Activated CD8-positive, alpha-beta T cell treated with anti-CD3 and anti-CD28 coated beads for 36 hours (primary cell): ENCODE measurements at regions not wholly inside any gene's neighbourhood (a gene's known extent, or its start where the extent isn't known, plus 50 kb on each side); places are given as distances from the start of the nearest gene placed in this dataset.

ENCODE experiments used
- ATAC-seq: fragments of 200-7000 bp; cut with Tn5 transposase; one replicate; pipeline ENCODE4 v1.10.0; 2021; ENCODE audit warnings: mild to moderate bottlenecking, moderate library complexity
- CTCF ChIA-PET: fragments of 350-600 bp; sonication (Branson Sonifier 250); formaldehyde crosslinking; loops from one replicate; lab custom pipeline; 2021; ENCODE audit warnings: antibody characterized with exemption; lab: Charles Lee
- POLR2A ChIA-PET: fragments of 350-600 bp; sonication (Branson Sonifier 250); formaldehyde crosslinking; loops from one replicate; lab custom pipeline; 2021; ENCODE audit warnings: antibody characterized with exemption; lab: Charles Lee
- DNase-seq: peaks from one replicate; pipeline ENCODE4 v3.0.0-alpha.2; 2020
- H3K27ac Mint-ChIP-seq: one replicate; pipeline ENCODE4 v1.8.0; 2021; ENCODE audit warnings: mild to moderate bottlenecking, mixed read lengths
- H3K27me3 Mint-ChIP-seq: one replicate; pipeline ENCODE4 v1.8.0; 2021; ENCODE audit warnings: mixed read lengths
- H3K36me3 Mint-ChIP-seq: one replicate; pipeline ENCODE4 v1.8.0; 2021; ENCODE audit warnings: low read depth, mixed read lengths
- H3K4me1 Mint-ChIP-seq: one replicate; pipeline ENCODE4 v1.8.0; 2021; ENCODE audit warnings: low read depth, mixed read lengths
- H3K4me3 Mint-ChIP-seq: one replicate; pipeline ENCODE4 v1.8.0; 2021; ENCODE audit warnings: mild to moderate bottlenecking, moderate library complexity, mixed read lengths
- H3K9me3 Mint-ChIP-seq: one replicate; pipeline ENCODE4 v1.8.0; 2021; ENCODE audit warnings: mixed read lengths
- intact Hi-C: fragments of 100-400 bp; cut with micrococcal nuclease; formaldehyde crosslinking; loops from one replicate; pipeline ENCODE4 v1.10.0; 2022
- TF ChIP-seq, protein P1 (sequence below): fragments of 200-600 bp; IDR thresholded peaks from one replicate; pipeline ENCODE4 v1.8.0; 2022; ENCODE audit warnings: antibody characterized with exemption, mild to moderate bottlenecking

- Mint-ChIP-seq H3K4me1 (no peaks in the 10 kb centered on the region), H3K27me3 (no peaks in the 10 kb centered on the region), H3K9me3 (no peaks in the 10 kb centered on the region), H3K27ac (no peak overlapping the region), H3K4me3 (no peak overlapping the region), H3K36me3 (no peaks in the 10 kb centered on the region)
- intact Hi-C loops, result no loop called here
- CTCF ChIA-PET, result no interaction called here
- DNase-seq (no peak), ATAC-seq (no peak)
- TF ChIP-seq, protein P1, sequence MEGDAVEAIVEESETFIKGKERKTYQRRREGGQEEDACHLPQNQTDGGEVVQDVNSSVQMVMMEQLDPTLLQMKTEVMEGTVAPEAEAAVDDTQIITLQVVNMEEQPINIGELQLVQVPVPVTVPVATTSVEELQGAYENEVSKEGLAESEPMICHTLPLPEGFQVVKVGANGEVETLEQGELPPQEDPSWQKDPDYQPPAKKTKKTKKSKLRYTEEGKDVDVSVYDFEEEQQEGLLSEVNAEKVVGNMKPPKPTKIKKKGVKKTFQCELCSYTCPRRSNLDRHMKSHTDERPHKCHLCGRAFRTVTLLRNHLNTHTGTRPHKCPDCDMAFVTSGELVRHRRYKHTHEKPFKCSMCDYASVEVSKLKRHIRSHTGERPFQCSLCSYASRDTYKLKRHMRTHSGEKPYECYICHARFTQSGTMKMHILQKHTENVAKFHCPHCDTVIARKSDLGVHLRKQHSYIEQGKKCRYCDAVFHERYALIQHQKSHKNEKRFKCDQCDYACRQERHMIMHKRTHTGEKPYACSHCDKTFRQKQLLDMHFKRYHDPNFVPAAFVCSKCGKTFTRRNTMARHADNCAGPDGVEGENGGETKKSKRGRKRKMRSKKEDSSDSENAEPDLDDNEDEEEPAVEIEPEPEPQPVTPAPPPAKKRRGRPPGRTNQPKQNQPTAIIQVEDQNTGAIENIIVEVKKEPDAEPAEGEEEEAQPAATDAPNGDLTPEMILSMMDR, result no peak
- POLR2A ChIA-PET, result no interaction called here
Observed at GRCh38 chr1:90358448-90358847, 358.7 kb downstream of the BARHL2 start.

DNA sequence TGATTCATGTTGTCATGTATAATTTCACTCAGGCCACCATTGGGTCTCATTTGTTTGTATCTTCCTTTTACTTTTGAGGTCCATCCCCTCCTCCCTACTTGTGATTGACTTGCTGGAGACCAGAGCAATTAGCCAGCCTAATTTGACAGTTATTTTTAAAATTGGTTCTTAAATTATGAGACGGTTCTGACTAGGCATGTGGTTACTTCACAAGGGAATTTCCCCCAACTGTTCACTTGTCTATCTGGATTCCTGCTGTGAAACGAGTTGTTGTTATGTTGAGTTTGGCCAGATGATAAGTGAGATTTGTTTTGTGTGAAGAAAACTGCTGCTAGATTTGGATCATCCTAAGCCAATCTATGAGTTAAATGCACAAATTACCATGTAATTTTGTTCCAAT is 359.1 kb downstream of the BARHL2 start:
- no peak for DNase-seq

DNA sequence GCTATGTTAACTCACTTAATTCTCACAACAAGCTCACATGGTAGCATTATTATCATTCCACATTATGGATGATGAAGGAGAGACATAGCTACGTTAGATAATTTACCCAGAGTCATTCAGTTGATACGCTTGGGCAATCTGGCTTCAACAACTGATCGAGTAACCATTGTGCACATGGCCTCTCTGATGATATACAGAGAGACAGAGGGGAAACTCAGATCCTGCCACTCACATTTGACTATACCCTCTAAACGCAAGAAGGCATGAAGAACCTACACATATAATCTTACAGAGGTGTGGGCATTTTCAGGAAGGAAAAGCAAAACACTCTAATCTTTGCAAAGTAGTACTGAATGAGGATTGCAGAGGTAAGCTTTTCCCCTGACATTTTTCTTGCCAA is 360.1 kb downstream of the BARHL2 start:
- ChIA-PET POLR2A (interaction anchor here (0.6 kb wide), 1 partner anchor 24 kb away, joined by 3 read pairs; no protein-coding TSS in a partner anchor), CTCF (no interaction called here)
- Mint-ChIP-seq H3K4me3 (no peak overlapping the region), H3K27ac (no peak overlapping the region), H3K4me1 (no peaks in the 10 kb centered on the region), H3K36me3 (no peaks in the 10 kb centered on the region), H3K9me3 (no peaks in the 10 kb centered on the region), H3K27me3 (peaks cover 2% of the 10 kb centered on the region)
- DNase-seq (no peak), ATAC-seq (no peak)
- TF ChIP-seq, protein P1, result no peak
- intact Hi-C loops, result no loop called here

More for the DNA sequence above, 359.1 kb downstream of the BARHL2 start:
- TF ChIP-seq, protein P1, result no peak
- H3K9me3 Mint-ChIP-seq, result no peaks in the 10 kb centered on the region
- no peak overlapping the region for H3K4me3 Mint-ChIP-seq
- ChIA-PET POLR2A (no interaction called here), CTCF (no interaction called here)
- intact Hi-C loops, result no loop called here
- H3K27me3 Mint-ChIP-seq, result peaks cover 1% of the 10 kb centered on the region
- no peaks in the 10 kb centered on the region for H3K4me1 Mint-ChIP-seq
- no peaks in the 10 kb centered on the region for H3K36me3 Mint-ChIP-seq
- ATAC-seq, result no peak
- H3K27ac Mint-ChIP-seq, result no peak overlapping the region

DNA sequence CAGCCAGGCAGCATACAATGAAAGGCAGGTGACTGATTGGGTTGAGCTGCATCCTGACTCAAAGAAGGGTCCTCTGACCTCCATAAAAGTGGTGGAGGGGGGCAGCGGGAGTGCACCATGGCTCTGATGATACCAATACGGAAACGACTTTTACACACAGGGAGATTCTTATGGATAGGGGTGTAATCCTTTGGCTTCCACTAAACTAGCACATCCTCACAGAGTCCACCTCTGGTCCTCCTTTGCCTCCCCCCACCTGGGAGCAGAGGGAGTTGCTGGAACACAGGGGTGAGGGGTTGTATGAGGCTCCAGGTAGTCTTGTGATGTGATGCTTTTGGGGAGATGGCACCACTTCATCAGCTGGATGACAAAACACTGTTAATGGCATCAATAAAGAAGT is 361.0 kb downstream of the BARHL2 start:
- Mint-ChIP-seq H3K9me3 (no peaks in the 10 kb centered on the region), H3K4me1 (no peaks in the 10 kb centered on the region), H3K27ac (no peak overlapping the region), H3K27me3 (peaks cover 2% of the 10 kb centered on the region), H3K4me3 (no peak overlapping the region), H3K36me3 (no peaks in the 10 kb centered on the region)
- TF ChIP-seq, protein P1, result no peak
- POLR2A ChIA-PET, result no interaction called here
- CTCF ChIA-PET, result no interaction called here
- DNase-seq, result no peak
- ATAC-seq, result no peak
- intact Hi-C loops, result no loop called here

DNA sequence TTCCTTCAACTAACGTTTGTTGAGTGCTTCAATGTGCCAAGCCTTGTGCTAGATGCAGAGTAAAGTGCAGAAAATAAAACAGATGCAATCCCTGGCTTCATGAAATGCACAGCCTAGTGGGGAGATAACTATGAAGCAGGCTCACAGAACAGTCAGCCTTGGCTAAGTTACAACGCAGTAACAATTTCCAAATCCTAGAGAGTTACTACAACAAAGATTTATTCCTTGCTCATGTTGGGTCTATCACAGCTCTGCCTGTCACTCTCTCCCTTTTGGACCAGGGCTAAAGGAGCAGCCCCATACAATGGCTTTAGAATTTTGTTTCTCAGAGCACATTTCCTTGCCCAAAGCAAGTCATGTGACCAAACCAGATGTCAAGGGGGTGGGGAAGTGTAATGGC is 359.8 kb downstream of the ZNF326 start:
- no peak for DNase-seq
- intact Hi-C loops, result no loop called here
- Mint-ChIP-seq H3K27ac (no peak overlapping the region), H3K36me3 (no peaks in the 10 kb centered on the region), H3K4me1 (no peaks in the 10 kb centered on the region), H3K4me3 (no peak overlapping the region), H3K9me3 (no peaks in the 10 kb centered on the region), H3K27me3 (peaks cover 2% of the 10 kb centered on the region)
- no peak for ATAC-seq
- TF ChIP-seq, protein P1, result no peak
- ChIA-PET POLR2A (no interaction called here), CTCF (no interaction called here)
